ENCODE measurements at regions not wholly inside any gene's neighbourhood (a gene's known extent, or its start where the extent isn't known, plus 50 kb on each side); places are given as distances from the start of the nearest gene placed in this dataset.

- TF ChIP-seq ZNF274 (IDR thresholded peaks at IDR 0.05; ENCODE audit: low read depth, low read length), result no peak
These were observed 81.1 kb upstream of the SLC4A4 start for GRCh38 chr4:71257761-71258160.

GRCh38 chr4:71258323-71258722, 80.5 kb upstream of the SLC4A4 start:
- no peak for TF ChIP-seq ZNF274 (IDR thresholded peaks at IDR 0.05; ENCODE audit: low read depth, low read length)

More at GRCh38 chr4:71257761-71258160, 81.1 kb upstream of the SLC4A4 start:
- no peak overlapping the region for H3K4me3 ChIP-seq (ENCODE audit: low read length)

GRCh38 chr4:71259280-71259679, 79.5 kb upstream of the SLC4A4 start:
- no peak overlapping the region for H3K4me3 ChIP-seq (ENCODE audit: low read length)
- TF ChIP-seq ZNF274 (IDR thresholded peaks at IDR 0.05; ENCODE audit: low read depth, low read length), result no peak

More at GRCh38 chr4:71258323-71258722, 80.5 kb upstream of the SLC4A4 start:
- no peak overlapping the region for H3K4me3 ChIP-seq (ENCODE audit: low read length)

- H3K4me3 ChIP-seq (ENCODE audit: low read length), result no peak overlapping the region
- TF ChIP-seq ZNF274 (IDR thresholded peaks at IDR 0.05; ENCODE audit: low read depth, low read length), result no peak
These were observed 78.9 kb upstream of the SLC4A4 start for GRCh38 chr4:71259911-71260331.

GRCh38 chr4:71260544-71260943, 78.3 kb upstream of the SLC4A4 start:
- TF ChIP-seq ZNF274 (IDR thresholded peaks at IDR 0.05; ENCODE audit: low read depth, low read length), result no peak
- no peak overlapping the region for H3K4me3 ChIP-seq (ENCODE audit: low read length)

GRCh38 chr4:71261001-71261400, 77.8 kb upstream of the SLC4A4 start:
- H3K4me3 ChIP-seq (ENCODE audit: low read length), result no peak overlapping the region
- TF ChIP-seq ZNF274 (IDR thresholded peaks at IDR 0.05; ENCODE audit: low read depth, low read length), result no peak

GRCh38 chr4:71261633-71262121, 77.1 kb upstream of the SLC4A4 start:
- no peak overlapping the region for H3K4me3 ChIP-seq (ENCODE audit: low read length)
- TF ChIP-seq ZNF274 (IDR thresholded peaks at IDR 0.05; ENCODE audit: low read depth, low read length), result no peak

- no peak for TF ChIP-seq ZNF274 (IDR thresholded peaks at IDR 0.05; ENCODE audit: low read depth, low read length)
- no peak overlapping the region for H3K4me3 ChIP-seq (ENCODE audit: low read length)
These were observed 76.7 kb upstream of the SLC4A4 start for GRCh38 chr4:71262161-71262560.

GRCh38 chr4:71266090-71266794, 72.6 kb upstream of the SLC4A4 start:
- TF ChIP-seq ZNF274 (IDR thresholded peaks at IDR 0.05; ENCODE audit: low read depth, low read length), result no peak
- no peak overlapping the region for H3K4me3 ChIP-seq (ENCODE audit: low read length)

- no peak for TF ChIP-seq ZNF274 (IDR thresholded peaks at IDR 0.05; ENCODE audit: low read depth, low read length)
- H3K4me3 ChIP-seq (ENCODE audit: low read length), result no peak overlapping the region
These were observed 71.6 kb upstream of the SLC4A4 start for GRCh38 chr4:71267244-71267643.

- no peak overlapping the region for H3K4me3 ChIP-seq (ENCODE audit: low read length)
- TF ChIP-seq ZNF274 (IDR thresholded peaks at IDR 0.05; ENCODE audit: low read depth, low read length), result no peak
These were observed 70.7 kb upstream of the SLC4A4 start for GRCh38 chr4:71268166-71268565.

GRCh38 chr4:71269233-71269632, 69.6 kb upstream of the SLC4A4 start:
- no peak overlapping the region for H3K4me3 ChIP-seq (ENCODE audit: low read length)
- no peak for TF ChIP-seq ZNF274 (IDR thresholded peaks at IDR 0.05; ENCODE audit: low read depth, low read length)

- H3K4me3 ChIP-seq (ENCODE audit: low read length), result no peak overlapping the region
- no peak for TF ChIP-seq ZNF274 (IDR thresholded peaks at IDR 0.05; ENCODE audit: low read depth, low read length)
These were observed 67.9 kb upstream of the SLC4A4 start for GRCh38 chr4:71270901-71271300.

GRCh38 chr4:71272976-71273375, 65.8 kb upstream of the SLC4A4 start:
- no peak overlapping the region for H3K4me3 ChIP-seq (ENCODE audit: low read length)

GRCh38 chr4:71275004-71275403, 63.8 kb upstream of the SLC4A4 start:
- TF ChIP-seq ZNF274 (IDR thresholded peaks at IDR 0.05; ENCODE audit: low read depth, low read length), result no peak

More at GRCh38 chr4:71272976-71273375, 65.8 kb upstream of the SLC4A4 start:
- TF ChIP-seq ZNF274 (IDR thresholded peaks at IDR 0.05; ENCODE audit: low read depth, low read length), result no peak

GRCh38 chr4:71275570-71275969, 63.2 kb upstream of the SLC4A4 start:
- H3K4me3 ChIP-seq (ENCODE audit: low read length), result no peak overlapping the region
- TF ChIP-seq ZNF274 (IDR thresholded peaks at IDR 0.05; ENCODE audit: low read depth, low read length), result no peak

More at GRCh38 chr4:71275004-71275403, 63.8 kb upstream of the SLC4A4 start:
- H3K4me3 ChIP-seq (ENCODE audit: low read length), result no peak overlapping the region
